Activated T-cell treated with anti-CD3 and anti-CD28 coated beads for 24 hours (primary cell): ENCODE measurements at regions not wholly inside any gene's neighbourhood (a gene's known extent, or its start where the extent isn't known, plus 50 kb on each side); places are given as distances from the start of the nearest gene placed in this dataset.
A peak's percentile ranks its signal among the peaks of the same experiment; 100 is the strongest.

ENCODE experiments used
- DNase-seq: peaks from one replicate; pipeline ENCODE4 v3.0.0-alpha.2; 2020; ENCODE audit warnings: low read depth

- DNase-seq, result no peak
Measured at GRCh38 chr22:49078076-49078710, 749.5 kb downstream of the BRD1 start.

- DNase-seq, result no peak
Measured at GRCh38 chr22:49077586-49077985, 750.1 kb downstream of the BRD1 start.

GRCh38 chr22:49077036-49077393 lies 750.7 kb downstream of the BRD1 start:
- no peak for DNase-seq

- no peak for DNase-seq
Measured at GRCh38 chr22:49076300-49077035, 751.2 kb downstream of the BRD1 start.

- DNase-seq, result no peak
Measured at GRCh38 chr22:49075150-49075549, 752.5 kb downstream of the BRD1 start.

- DNase-seq, result no peak
Measured at GRCh38 chr22:49073873-49074417, 753.7 kb downstream of the BRD1 start.

- DNase-seq, result no peak
Measured at GRCh38 chr22:49072996-49073645, 754.6 kb downstream of the BRD1 start.

GRCh38 chr22:49070501-49070900 lies 757.2 kb downstream of the BRD1 start:
- no peak for DNase-seq

GRCh38 chr22:49068861-49069500 lies 758.7 kb downstream of the BRD1 start:
- DNase-seq, result no peak

- DNase-seq, result no peak
Measured at GRCh38 chr22:49067504-49067903, 760.2 kb downstream of the BRD1 start.

- no peak for DNase-seq
Measured at GRCh38 chr22:49066619-49067018, 761.1 kb downstream of the BRD1 start.

- DNase-seq, result no peak
Measured at GRCh38 chr22:49064836-49065235, 762.8 kb downstream of the BRD1 start.

- no peak for DNase-seq
Measured at GRCh38 chr22:49063545-49063890, 764.2 kb downstream of the BRD1 start.

GRCh38 chr22:49062802-49063544 lies 764.7 kb downstream of the BRD1 start:
- no peak for DNase-seq

- no peak for DNase-seq
Measured at GRCh38 chr22:49062155-49062801, 765.4 kb downstream of the BRD1 start.

GRCh38 chr22:49057910-49058309 lies 769.8 kb downstream of the BRD1 start:
- no peak for DNase-seq

- DNase-seq, result no peak
Measured at GRCh38 chr22:49056301-49056700, 771.4 kb downstream of the BRD1 start.

GRCh38 chr22:49055406-49055805 lies 772.3 kb downstream of the BRD1 start:
- DNase-seq, result no peak

- DNase-seq, result no peak
Measured at GRCh38 chr22:49053578-49053977, 774.1 kb downstream of the BRD1 start.

GRCh38 chr22:49052560-49052959 lies 775.1 kb downstream of the BRD1 start:
- DNase-seq, result no peak

GRCh38 chr22:49052023-49052538 lies 775.6 kb downstream of the BRD1 start:
- DNase-seq, result peak; percentile 11
